ENCODE measurements at regions not wholly inside any gene's neighbourhood (a gene's known extent, or its start where the extent isn't known, plus 50 kb on each side); places are given as distances from the start of the nearest gene placed in this dataset.

- Mint-ChIP-seq H3K27ac (ENCODE audit: unreplicated experiment) (no peak overlapping the region), H3K4me3 (ENCODE audit: unreplicated experiment) (no peak overlapping the region), H3K36me3 (ENCODE audit: unreplicated experiment) (no peaks in the 10 kb centered on the region), H3K9me3 (ENCODE audit: unreplicated experiment) (peaks cover 15% of the 10 kb centered on the region), H3K4me1 (ENCODE audit: unreplicated experiment) (peaks cover 26% of the 10 kb centered on the region), H3K27me3 (ENCODE audit: unreplicated experiment) (no peaks in the 10 kb centered on the region)
- no peak for TF ChIP-seq CTCF (IDR thresholded peaks at IDR 0.05)
- no peak for DNase-seq (ENCODE audit: extremely low spot score, unreplicated experiment)
These were observed 598.3 kb downstream of the INHBA start for GRCh38 chr7:41104631-41105030.

- Mint-ChIP-seq H3K27me3 (ENCODE audit: unreplicated experiment) (no peaks in the 10 kb centered on the region), H3K36me3 (ENCODE audit: unreplicated experiment) (no peaks in the 10 kb centered on the region), H3K4me1 (ENCODE audit: unreplicated experiment) (peaks cover 19% of the 10 kb centered on the region), H3K9me3 (ENCODE audit: unreplicated experiment) (peaks cover 15% of the 10 kb centered on the region), H3K4me3 (ENCODE audit: unreplicated experiment) (no peak overlapping the region), H3K27ac (ENCODE audit: unreplicated experiment) (no peak overlapping the region)
- TF ChIP-seq CTCF (IDR thresholded peaks at IDR 0.05): no peak
- no peak for DNase-seq (ENCODE audit: extremely low spot score, unreplicated experiment)
These were observed 599.6 kb downstream of the INHBA start for GRCh38 chr7:41103331-41103730.

GRCh38 chr7:41098846-41099245, 604.0 kb downstream of the INHBA start:
- Mint-ChIP-seq H3K27ac (ENCODE audit: unreplicated experiment) (no peak overlapping the region), H3K4me1 (ENCODE audit: unreplicated experiment) (peaks cover 5% of the 10 kb centered on the region), H3K9me3 (ENCODE audit: unreplicated experiment) (peaks cover 15% of the 10 kb centered on the region), H3K4me3 (ENCODE audit: unreplicated experiment) (no peak overlapping the region), H3K27me3 (ENCODE audit: unreplicated experiment) (no peaks in the 10 kb centered on the region), H3K36me3 (ENCODE audit: unreplicated experiment) (no peaks in the 10 kb centered on the region)
- no peak for TF ChIP-seq CTCF (IDR thresholded peaks at IDR 0.05)
- no peak for DNase-seq (ENCODE audit: extremely low spot score, unreplicated experiment)

- peaks cover 12% of the 10 kb centered on the region for H3K9me3 Mint-ChIP-seq (ENCODE audit: unreplicated experiment)
- H3K4me1 Mint-ChIP-seq (ENCODE audit: unreplicated experiment): peaks cover 5% of the 10 kb centered on the region
- no peak overlapping the region for H3K27ac Mint-ChIP-seq (ENCODE audit: unreplicated experiment)
- no peak overlapping the region for H3K4me3 Mint-ChIP-seq (ENCODE audit: unreplicated experiment)
- no peak for DNase-seq (ENCODE audit: extremely low spot score, unreplicated experiment)
- no peaks in the 10 kb centered on the region for H3K36me3 Mint-ChIP-seq (ENCODE audit: unreplicated experiment)
- TF ChIP-seq CTCF (IDR thresholded peaks at IDR 0.05): no peak
- no peaks in the 10 kb centered on the region for H3K27me3 Mint-ChIP-seq (ENCODE audit: unreplicated experiment)
These were observed 604.5 kb downstream of the INHBA start for GRCh38 chr7:41098402-41098801.

GRCh38 chr7:41097501-41097900, 605.4 kb downstream of the INHBA start:
- Mint-ChIP-seq H3K4me1 (ENCODE audit: unreplicated experiment) (peaks cover 4% of the 10 kb centered on the region), H3K27ac (ENCODE audit: unreplicated experiment) (no peak overlapping the region), H3K27me3 (ENCODE audit: unreplicated experiment) (no peaks in the 10 kb centered on the region), H3K4me3 (ENCODE audit: unreplicated experiment) (no peak overlapping the region), H3K9me3 (ENCODE audit: unreplicated experiment) (peaks cover 9% of the 10 kb centered on the region), H3K36me3 (ENCODE audit: unreplicated experiment) (no peaks in the 10 kb centered on the region)
- DNase-seq (ENCODE audit: extremely low spot score, unreplicated experiment): no peak
- TF ChIP-seq CTCF (IDR thresholded peaks at IDR 0.05): no peak

All from osteocyte (in vitro differentiated cells).